ENCODE measurements at regions not wholly inside any gene's neighbourhood (a gene's known extent, or its start where the extent isn't known, plus 50 kb on each side); places are given as distances from the start of the nearest gene placed in this dataset.
A peak's percentile ranks its signal among the peaks of the same experiment; 100 is the strongest.

GRCh38 chr6:148112851-148113319, 229.8 kb upstream of the SASH1 start:
- ChIA-PET POLR2A (no interaction called here), CTCF (no interaction called here)
- no peak for DNase-seq (ENCODE audit: low read depth in 1 of 2, low spot score in 1 of 2)
- 53% methylated on average over 2 of the region's 2 CpGs for WGBS (ENCODE audit: missing lambda C conversion rate)
- H3K4me1 ChIP-seq, result peaks cover 10% of the 10 kb centered on the region; the same call in 1 of the 3 replicates
- no peak overlapping the region for H3K27ac ChIP-seq
- peak overlapping the region; percentile 33; the same call in 1 of the 3 replicates for H3K4me2 ChIP-seq
- TF ChIP-seq ZFP36 (IDR thresholded peaks at IDR 0.05; ENCODE audit: borderline replicate concordance, partially characterized antibody) (no peak), JUNB (IDR thresholded peaks at IDR 0.05) (no peak), CBX8 (IDR thresholded peaks at IDR 0.05) (no peak), ESRRA (IDR thresholded peaks at IDR 0.05; ENCODE audit: borderline replicate concordance, low read length) (no peak), ZSCAN20 (CRISPR knock-in tag; IDR thresholded peaks at IDR 0.05) (no peak), MAX (IDR thresholded peaks at IDR 0.05) (no peak), ZC3H11A (IDR thresholded peaks at IDR 0.05) (no peak), HES2 (IDR thresholded peaks at IDR 0.05) (no peak), ATOH8 (CRISPR knock-in tag; IDR thresholded peaks at IDR 0.05; ENCODE audit: low read depth) (no peak), TP53 (CRISPR knock-in tag; IDR thresholded peaks at IDR 0.05) (no peak), REST (IDR thresholded peaks at IDR 0.05) (no peak)
- no peaks in the 10 kb centered on the region for H3K9me3 ChIP-seq
- H3K4me3 ChIP-seq, result no peak overlapping the region
- ATAC-seq, result no peak
- FAIRE-seq, result no peak

GRCh38 chr6:148116001-148116400, 226.6 kb upstream of the SASH1 start:
- FAIRE-seq (no peak), DNase-seq (ENCODE audit: low read depth in 1 of 2, low spot score in 1 of 2) (no peak), ATAC-seq (no peak)
- H3K4me2 ChIP-seq, result no peak overlapping the region
- CTCF ChIA-PET, result interaction anchor here (0.7 to 1.0 kb wide), 2 partner anchors 8 to 49 kb away, joined by 3 read pairs; no protein-coding TSS in a partner anchor
- POLR2A ChIA-PET, result no interaction called here
- no peak for TF ChIP-seq TFCP2L1 (CRISPR knock-in tag; IDR thresholded peaks at IDR 0.05)
- TF ChIP-seq NPAS2 (CRISPR knock-in tag; IDR thresholded peaks at IDR 0.05; ENCODE audit: borderline replicate concordance), result no peak
- no peak for TF ChIP-seq KDM1A (IDR thresholded peaks at IDR 0.05; ENCODE audit: low read depth)
- no peak for TF ChIP-seq HOXB13 (CRISPR knock-in tag; IDR thresholded peaks at IDR 0.05; ENCODE audit: low read depth)
- TF ChIP-seq ZSCAN20 (CRISPR knock-in tag; IDR thresholded peaks at IDR 0.05), result no peak
- TF ChIP-seq HOXA7 (CRISPR knock-in tag; IDR thresholded peaks at IDR 0.05), result no peak
- TF ChIP-seq POLR2AphosphoS2 (conservative IDR thresholded peaks at IDR 0.05; ENCODE audit: low read length), result no peak
- no peak for TF ChIP-seq CBX2 (IDR thresholded peaks at IDR 0.05; ENCODE audit: borderline replicate concordance, low read depth)
- no peak for TF ChIP-seq HDAC2 (IDR thresholded peaks at IDR 0.05)
- no peak for TF ChIP-seq POLR2A (IDR thresholded peaks at IDR 0.05; ENCODE audit: low read length)
- TF ChIP-seq NR3C1 (IDR thresholded peaks at IDR 0.05), result no peak
- no peak for TF ChIP-seq EP300 (IDR thresholded peaks at IDR 0.05)
- no peak for TF ChIP-seq RAD21 (conservative IDR thresholded peaks at IDR 0.05 in 1 of 2, IDR thresholded peaks at IDR 0.05 in 1 of 2)
- no peak for TF ChIP-seq CHD4 (IDR thresholded peaks at IDR 0.05; ENCODE audit: borderline replicate concordance)
- no peak for TF ChIP-seq MAZ (IDR thresholded peaks at IDR 0.05; ENCODE audit: borderline replicate concordance, low read depth, low read length)
- no peak for TF ChIP-seq EHMT2 (IDR thresholded peaks at IDR 0.05; ENCODE audit: low read depth)
- no peak for TF ChIP-seq ESRRA (IDR thresholded peaks at IDR 0.05; ENCODE audit: borderline replicate concordance, low read length)
- TF ChIP-seq HMGXB4 (CRISPR knock-in tag; IDR thresholded peaks at IDR 0.05; ENCODE audit: borderline replicate concordance), result no peak
- TF ChIP-seq CEBPB (IDR thresholded peaks at IDR 0.05), result no peak
- H3K9me3 ChIP-seq, result no peaks in the 10 kb centered on the region
- no peak overlapping the region for H3K4me3 ChIP-seq
- 69% methylated on average over 3 of the region's 3 CpGs for WGBS (ENCODE audit: missing lambda C conversion rate)
- no peak overlapping the region for H3K27ac ChIP-seq
- H3K4me1 ChIP-seq, result peaks cover 10% of the 10 kb centered on the region; the same call in 1 of the 3 replicates
